A204.1 (cell line): ENCODE measurements at regions not wholly inside any gene's neighbourhood (a gene's known extent, or its start where the extent isn't known, plus 50 kb on each side); places are given as distances from the start of the nearest gene placed in this dataset.

Experiments used
- FAIRE-seq: peaks from 2 replicates; lab custom pipeline; 2012; peaks lifted over from hg19 to GRCh38; lab: Jason Lieb, UNC

DNA sequence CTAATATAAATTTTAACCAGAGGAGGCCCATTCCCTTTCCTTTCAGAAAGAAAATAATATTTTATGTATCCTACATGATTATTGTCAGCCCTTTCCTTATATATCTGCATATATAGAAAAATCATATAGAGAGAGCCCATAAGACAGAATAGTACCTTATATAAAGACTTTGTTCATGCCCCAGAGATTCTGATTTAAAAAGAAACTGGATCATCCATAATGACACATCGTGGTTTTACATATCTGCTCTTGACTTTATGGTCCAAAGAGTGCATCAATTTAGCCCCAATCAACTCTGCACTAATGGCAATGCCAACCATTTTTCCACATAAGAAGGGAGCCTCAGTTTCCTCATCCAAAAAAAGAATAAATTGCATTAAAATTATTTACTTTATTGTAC is 937.5 kb downstream of the GATA3 start:
- no peak for FAIRE-seq

DNA sequence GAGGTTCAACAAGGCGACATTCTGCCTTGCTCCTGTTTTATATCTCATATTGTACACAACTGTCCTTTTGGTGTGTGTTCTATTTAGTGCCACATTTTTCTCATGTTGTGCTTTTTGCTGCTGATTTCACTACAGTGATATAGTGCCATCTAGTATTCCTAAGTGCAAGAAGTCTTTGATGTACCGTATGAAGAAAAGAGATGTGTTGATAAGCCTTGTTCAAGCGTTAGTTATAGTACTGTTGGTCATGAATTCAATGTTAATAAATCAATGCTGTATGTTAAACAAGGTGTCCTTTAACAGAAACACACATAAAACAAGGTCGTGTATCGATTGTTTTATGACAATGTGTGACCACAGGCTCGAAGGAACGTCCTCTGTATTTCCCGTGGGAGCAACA is 939.4 kb downstream of the GATA3 start:
- FAIRE-seq, result no peak

DNA sequence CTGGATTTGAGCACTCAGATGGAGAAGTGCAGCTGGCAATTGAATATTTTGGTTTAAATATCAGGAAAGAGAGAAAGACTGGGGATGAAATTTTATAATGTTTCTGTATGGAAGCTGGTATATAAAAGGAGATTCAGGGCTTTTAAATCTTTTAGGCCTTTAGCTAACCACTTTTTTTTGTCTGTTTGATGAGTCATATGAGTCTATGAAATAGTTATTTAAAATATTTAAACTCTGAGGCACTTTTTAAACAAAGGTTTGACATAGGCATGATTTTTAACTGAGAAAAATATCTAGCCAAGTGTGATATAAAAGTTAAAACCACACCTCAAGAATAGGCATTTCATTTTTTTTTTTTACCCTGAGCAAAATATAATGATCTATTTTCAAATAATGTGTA is 944.3 kb downstream of the GATA3 start:
- FAIRE-seq, result no peak

DNA sequence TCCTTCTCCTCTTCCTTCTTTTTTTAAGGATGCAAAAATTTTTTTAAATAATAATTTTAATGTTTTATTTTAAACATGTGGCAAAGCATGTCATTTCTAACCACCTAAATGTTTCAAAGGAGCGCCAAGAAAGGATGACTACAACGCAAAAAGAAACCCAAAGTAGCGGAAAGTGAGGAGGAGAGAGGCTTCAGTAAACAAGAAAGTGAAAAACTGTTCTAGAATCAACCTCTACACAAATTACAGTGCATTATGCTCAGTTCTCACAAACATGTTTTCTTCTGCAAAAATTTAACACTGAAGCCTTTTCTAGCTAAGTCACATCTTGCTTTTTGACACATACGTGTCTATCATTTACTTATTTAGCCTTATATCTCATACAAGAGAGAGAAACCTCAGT is 948.6 kb downstream of the GATA3 start:
- FAIRE-seq, result no peak

DNA sequence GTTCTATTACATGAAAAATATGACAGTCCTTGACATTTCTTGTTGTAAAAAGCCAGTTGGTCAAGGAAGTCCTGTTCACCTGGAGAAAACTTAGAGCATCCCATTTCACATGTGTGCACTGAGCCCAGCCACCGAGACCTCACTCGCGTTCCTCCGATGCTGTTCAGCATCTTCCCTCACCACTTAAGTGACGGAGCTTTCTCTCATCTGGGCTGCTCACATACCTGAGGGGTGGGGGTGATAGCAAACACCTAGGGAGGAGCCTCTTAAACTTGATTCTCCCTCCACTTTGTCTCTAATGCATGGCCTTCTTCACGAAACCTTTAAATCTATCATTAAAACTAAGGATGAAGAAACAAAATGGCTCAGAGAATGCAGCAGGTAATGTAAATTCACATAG is 950.2 kb downstream of the GATA3 start:
- no peak for FAIRE-seq

DNA sequence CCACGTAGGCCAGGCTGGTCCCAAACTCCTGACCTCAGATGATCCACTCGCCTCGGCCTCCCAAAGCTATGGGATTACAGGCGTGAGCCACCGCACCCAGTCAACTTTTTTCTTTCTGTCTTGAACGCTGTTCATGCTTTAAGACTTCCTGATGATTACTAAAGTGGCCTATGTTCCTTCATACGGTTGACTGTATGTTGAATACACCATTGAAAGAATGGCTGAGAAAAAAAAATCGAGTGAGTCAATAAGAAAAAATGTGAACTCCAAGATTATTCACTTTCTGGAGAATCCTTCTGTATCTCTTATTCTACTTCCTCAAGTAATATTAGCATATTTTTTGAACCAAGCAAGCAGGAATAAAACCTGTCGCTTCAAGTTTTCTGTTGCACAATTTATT is 955.0 kb downstream of the GATA3 start:
- no peak for FAIRE-seq

DNA sequence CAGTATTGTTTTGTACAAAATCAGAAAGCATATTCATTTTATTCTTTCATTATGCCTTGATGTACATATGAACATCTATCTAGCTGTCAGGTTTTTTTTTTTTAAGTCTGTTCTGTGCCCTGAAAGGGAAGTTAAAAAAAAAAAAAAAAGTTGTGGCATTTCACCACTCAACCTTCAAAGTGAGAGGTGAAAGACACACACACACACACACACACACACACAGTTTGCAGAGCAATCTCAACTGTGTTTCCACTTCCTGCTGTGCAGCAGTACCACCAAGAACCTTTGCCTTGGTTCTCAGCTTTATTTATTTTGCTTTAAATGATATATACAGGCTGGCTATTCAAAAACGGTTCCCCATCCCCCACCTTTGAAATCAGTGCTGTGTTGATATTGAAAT is 955.6 kb downstream of the GATA3 start:
- FAIRE-seq, result no peak

DNA sequence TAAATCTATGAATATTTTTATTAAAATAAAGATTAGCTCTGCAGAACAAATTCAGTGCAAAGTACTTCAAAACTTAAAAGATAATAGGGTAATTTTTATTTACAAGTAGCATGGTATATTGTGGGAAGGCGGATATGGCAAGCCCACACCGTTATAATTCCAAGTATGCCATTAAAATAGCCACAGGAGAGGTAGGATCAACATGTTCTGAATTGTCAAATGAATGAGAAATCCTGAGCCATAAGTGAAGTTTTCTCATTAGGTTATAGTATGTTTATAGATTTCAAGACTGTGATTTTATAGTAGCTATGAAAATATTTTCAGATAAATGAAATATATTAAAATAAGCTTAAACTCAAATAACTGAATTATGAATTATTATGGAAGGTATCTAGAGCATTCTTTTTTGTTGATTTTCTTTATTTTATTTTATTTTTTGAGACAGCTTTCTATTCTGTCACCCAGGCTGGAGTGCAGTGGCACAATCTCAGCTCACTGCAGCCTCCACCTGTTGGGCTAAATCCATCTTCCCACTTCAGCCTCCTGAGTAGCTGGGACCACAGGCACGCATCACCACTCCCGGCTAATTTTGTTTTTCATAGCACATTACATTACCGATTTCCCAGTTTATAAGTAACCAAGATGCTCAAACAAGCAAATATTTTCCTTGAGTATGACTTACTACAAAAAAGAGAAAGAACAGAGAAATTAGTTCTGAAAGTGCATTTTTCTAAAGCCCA is 956.6 kb downstream of the GATA3 start:
- FAIRE-seq, result no peak

DNA sequence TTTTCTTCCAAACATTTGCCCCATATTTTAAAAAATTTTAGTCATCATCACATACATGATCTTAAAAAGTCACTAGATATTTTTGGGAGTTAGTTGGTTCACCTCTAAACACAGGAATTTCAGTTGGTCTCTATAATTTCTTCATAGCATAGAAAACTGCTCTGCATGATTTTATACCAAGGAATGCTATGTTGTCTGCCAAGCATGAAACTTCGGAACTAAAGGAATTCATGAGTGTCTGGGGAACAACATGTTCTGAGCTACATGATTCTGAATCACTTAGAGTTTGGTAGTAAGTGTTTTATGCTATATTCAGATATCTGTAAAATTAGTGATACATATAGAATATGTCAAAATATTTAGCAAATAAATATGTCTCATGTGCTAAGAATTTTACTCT is 957.8 kb downstream of the GATA3 start:
- no peak for FAIRE-seq

DNA sequence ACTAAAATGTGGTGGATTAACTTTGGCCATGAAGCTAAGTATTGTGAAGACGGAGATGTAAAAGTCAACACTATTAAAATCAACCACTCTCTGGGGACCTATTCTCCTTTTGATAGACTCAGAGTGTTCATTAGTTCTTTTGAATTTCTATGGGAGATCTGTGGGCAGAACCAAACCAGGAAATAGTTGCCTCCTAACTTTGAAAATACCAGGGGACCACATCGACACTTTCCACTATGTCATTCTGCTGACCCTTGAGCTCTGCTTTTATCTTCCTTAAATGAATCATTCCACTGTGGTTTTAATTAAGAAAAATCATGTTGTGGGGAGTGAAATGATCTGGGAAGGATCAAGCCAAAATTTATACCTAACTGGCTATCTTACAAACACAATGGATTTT is 960.5 kb downstream of the GATA3 start:
- FAIRE-seq, result no peak

DNA sequence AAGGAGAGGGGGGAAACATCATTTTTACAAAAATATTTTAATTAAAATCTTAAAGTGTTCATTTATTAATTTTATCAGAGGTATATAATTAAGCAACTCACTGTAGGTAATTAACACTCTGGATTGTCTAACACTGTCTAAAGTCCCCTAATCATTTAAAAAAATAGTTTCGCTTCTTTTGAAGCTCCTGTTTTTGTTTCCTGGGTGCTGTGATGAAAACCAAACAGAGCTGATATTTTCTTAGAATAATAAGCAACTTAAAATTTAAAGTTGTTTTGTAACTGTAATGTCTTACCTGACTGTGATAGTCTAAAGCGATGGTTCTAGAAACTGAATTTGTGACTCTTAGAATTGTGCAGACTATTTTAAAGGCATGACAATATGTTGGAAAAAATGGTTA is 961.0 kb downstream of the GATA3 start:
- FAIRE-seq, result no peak

DNA sequence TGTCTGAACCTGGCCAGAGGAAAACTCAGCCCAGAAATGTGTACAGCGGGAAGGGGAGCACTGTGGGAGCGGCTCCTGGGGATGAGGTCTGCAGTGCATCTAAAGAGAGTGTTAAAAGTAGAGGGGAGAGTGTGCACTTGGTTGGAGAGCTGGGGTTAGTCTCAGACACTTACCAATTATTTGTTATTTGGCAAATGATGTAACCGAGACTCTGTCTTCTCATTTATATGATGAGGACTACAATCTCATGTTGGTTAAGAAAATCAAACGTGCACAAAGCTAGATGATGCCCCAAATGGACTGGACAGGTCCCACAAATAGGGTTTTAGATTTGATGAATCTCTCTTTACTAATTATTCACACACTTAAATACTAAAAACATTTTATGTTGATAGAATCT is 962.4 kb downstream of the GATA3 start:
- FAIRE-seq, result no peak

DNA sequence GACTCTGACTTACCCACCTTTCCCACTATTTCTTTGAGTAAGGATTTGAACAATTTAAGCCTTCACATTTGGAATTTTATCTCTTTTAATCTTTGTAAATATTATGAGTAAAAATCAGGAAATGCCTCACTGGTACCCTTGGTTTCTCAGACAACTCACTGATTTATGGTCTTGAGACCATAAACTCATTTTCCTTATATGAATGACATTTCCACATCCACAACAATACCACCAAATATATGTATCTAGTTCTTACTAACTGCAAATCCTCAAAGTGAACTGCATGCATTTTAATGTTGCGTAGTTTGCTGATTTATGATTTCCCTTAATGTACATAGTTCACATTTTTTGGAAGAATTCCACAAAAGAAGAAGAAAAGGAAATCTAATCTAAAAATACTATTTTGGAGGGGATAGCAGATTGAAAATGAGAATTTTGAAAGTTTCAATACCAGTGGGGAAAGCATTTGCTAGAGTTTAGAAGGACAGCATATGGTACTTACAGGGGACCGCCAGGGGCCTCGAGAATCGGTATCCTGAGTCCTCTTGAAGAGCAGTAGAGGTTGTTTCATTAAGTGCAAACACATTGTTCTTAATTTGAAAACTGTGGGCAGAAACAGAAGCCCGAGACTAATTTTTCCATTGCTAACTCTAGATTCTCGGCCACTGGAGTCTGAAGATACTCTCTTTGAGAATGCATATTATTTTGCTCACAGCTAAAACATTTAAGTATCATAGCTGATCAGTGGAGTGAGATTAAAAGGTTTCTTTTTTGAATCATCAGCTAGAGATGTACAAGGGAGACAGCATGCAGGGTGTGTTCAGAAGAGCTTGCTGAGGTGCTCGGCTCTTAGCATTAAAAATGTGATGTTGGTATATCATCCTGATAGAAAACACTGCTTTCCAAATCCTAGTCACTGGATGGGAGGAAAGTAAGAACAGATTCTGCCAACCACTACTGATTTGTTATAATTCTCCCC is 964.0 kb downstream of the GATA3 start:
- FAIRE-seq, result no peak

DNA sequence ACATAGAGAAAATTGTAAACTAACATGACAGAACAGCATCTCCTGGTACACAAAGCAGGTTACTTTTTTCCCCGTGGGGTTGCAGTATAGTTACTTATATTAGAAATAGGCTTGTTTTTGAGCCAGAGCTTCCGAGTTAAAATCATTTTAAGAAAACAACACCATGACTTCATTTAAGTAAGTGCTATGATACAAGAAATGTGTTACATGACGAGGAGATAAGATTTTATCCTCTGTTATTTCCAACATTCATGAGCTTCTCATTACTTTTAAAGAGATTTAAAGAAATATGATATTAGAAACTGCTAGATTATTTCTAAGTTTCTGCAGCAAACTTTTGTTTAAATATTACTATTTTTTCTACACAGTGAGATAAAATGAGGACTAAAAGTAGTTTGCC is 968.7 kb downstream of the GATA3 start:
- FAIRE-seq, result no peak

DNA sequence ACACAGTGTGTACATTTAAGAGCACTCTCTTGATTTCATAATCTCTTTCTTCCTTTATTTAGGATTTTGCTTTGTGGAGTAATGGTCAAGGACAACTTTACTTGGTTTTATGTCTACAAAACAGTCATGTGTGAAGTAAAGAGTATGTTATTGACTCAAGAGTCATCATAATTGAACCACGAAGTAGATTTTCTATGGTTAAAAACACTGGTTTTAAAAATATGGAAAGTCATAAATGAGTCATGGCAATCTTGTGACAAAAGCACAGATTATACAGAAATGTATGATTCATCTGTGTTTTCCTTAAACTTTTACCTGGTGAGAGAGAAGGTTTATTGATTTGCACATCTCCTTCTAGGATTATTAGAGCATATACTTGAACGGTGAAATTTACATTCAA is 969.7 kb downstream of the GATA3 start:
- FAIRE-seq, result no peak

DNA sequence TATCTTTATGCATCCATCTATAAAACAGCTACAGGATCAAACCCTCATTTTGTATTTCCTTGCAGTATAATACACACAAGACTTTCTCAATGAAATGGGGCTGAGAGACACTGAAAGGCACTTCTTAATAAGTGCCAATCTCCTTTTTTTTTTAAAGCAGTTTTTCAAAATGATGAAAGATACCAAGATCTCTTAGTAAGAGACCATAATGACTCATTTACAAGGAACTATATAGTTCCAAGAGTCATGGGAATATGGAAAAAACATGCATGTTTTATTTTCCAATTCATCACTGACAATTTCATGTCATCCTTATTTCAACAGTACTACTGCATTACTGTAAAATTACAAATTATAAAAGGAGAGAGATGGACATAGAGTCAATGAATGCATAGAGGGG is 973.7 kb downstream of the GATA3 start:
- FAIRE-seq, result no peak

DNA sequence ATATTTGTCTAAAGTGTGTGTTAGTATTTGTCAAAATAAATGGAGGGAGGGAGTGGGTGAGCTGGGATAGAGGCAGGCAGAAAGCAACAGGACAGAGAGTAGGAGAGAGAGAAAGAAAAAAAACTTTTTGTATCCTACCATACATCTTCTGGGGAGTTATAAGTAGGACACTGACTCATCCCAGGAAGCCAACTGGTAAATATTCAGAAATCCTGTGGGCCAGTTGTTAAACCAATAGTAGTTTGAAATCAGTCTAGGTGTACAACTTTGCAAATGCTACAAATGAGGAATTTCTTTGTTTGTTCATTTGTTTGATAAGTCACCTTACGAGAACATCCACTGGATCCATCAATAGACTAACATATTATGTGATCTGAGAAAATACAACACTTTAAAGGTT is 980.9 kb downstream of the GATA3 start:
- FAIRE-seq, result no peak

DNA sequence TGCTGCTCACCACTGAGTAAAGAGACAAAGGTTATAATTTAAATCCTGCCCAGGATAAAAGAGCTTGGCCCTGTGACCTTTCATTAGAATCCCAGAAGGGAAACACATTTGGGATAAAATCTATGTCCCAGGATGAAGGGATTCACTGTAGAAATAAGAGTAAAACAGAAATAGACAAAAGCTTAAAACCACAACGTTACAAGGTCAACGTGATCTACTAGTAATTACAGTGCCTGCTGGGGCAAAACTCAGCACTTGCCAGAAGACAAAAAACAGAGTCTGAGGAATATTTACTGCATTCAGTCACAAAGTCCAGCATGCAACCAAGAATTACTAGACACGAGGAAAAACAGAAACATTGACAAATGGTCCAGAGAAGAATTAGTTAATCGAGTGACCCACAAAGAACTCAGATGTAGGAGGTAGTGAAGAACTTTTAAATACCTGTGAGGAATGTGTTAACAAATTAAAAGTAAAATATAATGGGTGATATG is 982.3 kb downstream of the GATA3 start:
- no peak for FAIRE-seq

DNA sequence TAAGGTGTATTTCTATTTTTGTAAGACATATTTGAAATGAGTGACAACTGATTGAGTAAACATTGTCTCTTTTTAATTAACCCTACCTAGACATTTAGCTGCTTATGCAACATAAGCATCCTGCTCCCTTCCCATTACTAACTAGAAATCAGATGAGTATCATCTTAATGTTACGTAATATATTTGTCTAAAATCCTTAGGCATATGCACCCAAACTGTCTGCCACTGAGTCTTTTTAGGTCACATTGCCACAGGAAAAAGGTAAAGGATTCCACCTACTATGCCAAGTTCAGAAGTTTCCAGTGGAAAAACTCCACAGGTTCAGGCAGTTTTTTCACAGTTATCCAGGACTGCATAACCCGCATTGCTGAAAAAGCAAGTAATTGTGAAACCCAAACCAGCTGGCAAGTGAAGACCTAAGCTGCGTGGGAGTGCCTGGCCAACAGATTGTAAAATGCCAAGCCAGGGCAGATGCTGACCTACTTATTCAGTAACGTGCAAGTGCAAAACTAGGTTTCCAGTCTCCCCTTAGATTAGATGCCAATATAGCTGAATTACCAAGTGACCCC is 983.7 kb downstream of the GATA3 start:
- no peak for FAIRE-seq

DNA sequence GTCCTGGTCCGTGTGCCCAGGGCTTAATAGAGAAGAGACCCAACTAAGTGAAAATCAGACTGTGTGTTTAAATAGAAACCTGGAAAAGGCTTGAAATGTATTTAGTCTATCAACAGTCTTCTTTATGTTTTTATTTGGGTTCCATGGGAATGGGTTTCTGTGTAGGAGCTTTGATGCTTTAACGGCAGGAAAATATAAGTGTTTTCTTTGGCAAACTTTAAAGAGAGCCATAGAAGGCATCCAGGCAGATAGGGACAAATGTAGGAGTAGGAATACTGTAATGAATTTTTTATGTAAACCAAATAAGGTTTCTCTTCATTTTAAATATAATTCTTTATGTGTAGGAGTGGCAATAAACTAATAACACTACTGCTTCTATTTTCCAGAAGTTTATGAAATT is 989.0 kb downstream of the GATA3 start:
- FAIRE-seq, result no peak

DNA sequence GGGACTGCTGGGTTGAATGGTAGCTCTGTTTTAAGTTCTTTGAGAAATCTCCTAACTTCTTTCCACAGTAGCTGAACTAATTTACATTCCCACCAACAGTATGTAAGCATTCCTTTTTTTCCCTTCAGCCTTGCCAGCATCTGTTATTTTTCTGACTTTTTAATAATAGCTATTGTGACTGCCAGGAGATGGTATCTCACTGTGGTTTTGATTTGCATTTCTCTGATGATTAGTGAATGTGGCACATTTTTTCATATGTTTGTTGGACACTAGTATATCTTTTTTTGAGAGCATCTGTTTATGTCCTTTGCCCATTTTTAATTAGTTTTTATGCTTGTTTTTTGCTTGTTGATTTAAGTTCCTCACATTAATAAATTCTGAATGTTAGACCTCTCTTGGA is 990.8 kb downstream of the GATA3 start:
- no peak for FAIRE-seq

DNA sequence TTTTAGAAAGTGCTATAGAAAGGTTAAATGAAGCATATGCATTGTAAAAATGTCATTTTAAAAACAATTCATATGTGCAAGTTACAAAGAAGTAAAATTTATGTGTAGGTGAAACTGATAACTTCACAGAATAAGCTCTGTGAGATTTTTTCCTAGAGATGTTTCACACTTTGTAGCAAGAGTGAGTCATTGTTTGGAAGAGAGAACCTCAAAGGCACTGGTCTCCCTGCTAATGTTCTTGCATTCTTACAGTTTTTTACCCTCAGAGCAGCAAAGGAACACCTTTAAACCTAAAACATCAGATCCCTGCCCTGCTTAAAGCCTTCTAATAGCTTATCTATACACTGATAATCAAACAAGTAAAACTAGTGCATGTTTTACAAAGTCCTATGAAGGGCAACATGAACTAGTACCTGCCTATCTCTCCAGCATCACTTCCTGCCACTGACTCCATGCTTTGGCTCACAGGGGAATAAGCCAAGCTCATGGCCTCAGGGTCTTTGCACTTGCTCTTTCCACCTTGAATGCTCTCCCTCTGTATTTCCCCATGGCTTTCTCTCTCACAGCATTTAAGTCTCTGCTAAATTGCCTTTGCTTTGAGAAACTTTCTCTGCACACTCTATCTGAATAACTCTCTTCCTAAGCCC is 997.0 kb downstream of the GATA3 start:
- FAIRE-seq, result no peak

DNA sequence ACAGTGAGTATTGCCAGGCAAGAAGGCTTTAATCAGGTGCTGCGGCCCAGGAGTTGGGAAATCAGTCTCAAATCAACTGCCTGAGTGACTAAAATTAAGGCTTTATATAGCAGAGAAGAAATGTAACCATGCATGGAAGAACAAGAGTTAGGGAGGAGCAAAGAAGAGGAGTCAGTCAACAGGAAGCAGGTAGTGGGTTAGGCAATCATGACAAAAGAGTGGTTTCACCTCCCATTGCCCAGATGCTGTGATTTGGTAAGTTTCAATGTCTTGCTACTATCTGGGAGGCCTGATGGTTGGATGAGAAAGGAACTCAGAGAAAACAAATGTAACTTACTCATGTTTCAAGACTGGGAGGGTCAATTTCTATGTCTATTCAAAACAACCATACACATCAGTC is 998.3 kb downstream of the GATA3 start:
- no peak for FAIRE-seq
